A673 (cell line): ENCODE measurements at regions not wholly inside any gene's neighbourhood (a gene's known extent, or its start where the extent isn't known, plus 50 kb on each side); places are given as distances from the start of the nearest gene placed in this dataset.

Experiments
- BruUV-seq: library from RNA; stranded (reverse); fragments of 400-500 nt; replicated peaks from 2 replicates; lab custom pipeline; 2021; lab: Mats Ljungman, UMichigan
- CTCF ChIA-PET: fragments of 300-600 bp; sonication (Branson Sonifier 250); formaldehyde crosslinking; loops from one replicate; lab custom pipeline; 2022; ENCODE audit warnings: antibody characterized with exemption; lab: Charles Lee
- POLR2A ChIA-PET: fragments of 300-600 bp; sonication (Branson Sonifier 250); formaldehyde crosslinking; loops from one replicate; lab custom pipeline; 2022; ENCODE audit warnings: antibody characterized with exemption; ENCODE audit not compliant: low non-redundant PET; lab: Charles Lee
- DNase-seq: peaks from one replicate; pipeline ENCODE4 v3.0.0-alpha.2; 2015; ENCODE audit warnings: low spot score
- H3K27ac ChIP-seq: fragments of 200-600 bp; sonication (generic); 2 replicates; pipeline ENCODE4 v1.5.1; 2016; ENCODE audit warnings: mixed run types, low read depth, mild to moderate bottlenecking, mixed read lengths, antibody characterized with exemption, low read length; ENCODE audit not compliant: poor library complexity, severe bottlenecking
- H3K27me3 ChIP-seq: fragments of 200-600 bp; sonication (generic); replicated peaks from 2 replicates; pipeline ENCODE4 v1.6.1; 2017; ENCODE audit warnings: mixed run types, low read depth, mild to moderate bottlenecking, mixed read lengths, antibody characterized with exemption, low read length; ENCODE audit not compliant: insufficient read depth, poor library complexity
- H3K36me3 ChIP-seq: fragments of 200-600 bp; sonication (generic); 2 replicates; pipeline ENCODE4 v1.6.1; 2016; ENCODE audit warnings: mixed run types, mild to moderate bottlenecking, mixed read lengths, antibody characterized with exemption, low read length; ENCODE audit not compliant: insufficient read depth, poor library complexity, severe bottlenecking
- H3K4me1 ChIP-seq: fragments of 200-600 bp; sonication (generic); 2 replicates; pipeline ENCODE4 v1.6.1; 2017; ENCODE audit warnings: mixed run types, mild to moderate bottlenecking, mixed read lengths, antibody characterized with exemption, low read length; ENCODE audit not compliant: insufficient read depth, poor library complexity, severe bottlenecking
- H3K4me3 ChIP-seq: fragments of 200-600 bp; sonication (generic); 2 replicates; pipeline ENCODE4 v1.5.1; 2016; ENCODE audit warnings: low read depth, mixed run types, mild to moderate bottlenecking, mixed read lengths, low read length; ENCODE audit not compliant: poor library complexity, severe bottlenecking
- H3K9me3 ChIP-seq: fragments of 200-600 bp; sonication (generic); 2 replicates; pipeline ENCODE4 v1.6.1; 2016; ENCODE audit warnings: mixed run types, low read depth, mild to moderate bottlenecking, mixed read lengths, antibody characterized with exemption, low read length; ENCODE audit not compliant: poor library complexity, severe bottlenecking
- EZH2 ChIP-seq: fragments of 200-600 bp; sonication (generic); IDR thresholded peaks from 2 replicates; pipeline ENCODE4 v1.6.1; 2017; ENCODE audit warnings: borderline replicate concordance, low read depth, mild to moderate bottlenecking, mixed read lengths, antibody characterized with exemption, low read length; ENCODE audit not compliant: poor library complexity, severe bottlenecking
- intact Hi-C: fragments of 100-400 bp; cut with micrococcal nuclease; formaldehyde crosslinking; loops from one replicate; pipeline ENCODE4 v1.10.0; 2022; ENCODE audit not compliant: unreplicated experiment
- TF ChIP-seq, protein P1 (sequence below): fragments of 300-800, 200-600 bp; sonication (generic); conservative IDR thresholded peaks from 2 replicates; pipeline ENCODE4 v1.5.1; 2017; ENCODE audit warnings: low read depth, mild to moderate bottlenecking, antibody characterized with exemption, low read length, moderate library complexity, mixed read lengths

DNA sequence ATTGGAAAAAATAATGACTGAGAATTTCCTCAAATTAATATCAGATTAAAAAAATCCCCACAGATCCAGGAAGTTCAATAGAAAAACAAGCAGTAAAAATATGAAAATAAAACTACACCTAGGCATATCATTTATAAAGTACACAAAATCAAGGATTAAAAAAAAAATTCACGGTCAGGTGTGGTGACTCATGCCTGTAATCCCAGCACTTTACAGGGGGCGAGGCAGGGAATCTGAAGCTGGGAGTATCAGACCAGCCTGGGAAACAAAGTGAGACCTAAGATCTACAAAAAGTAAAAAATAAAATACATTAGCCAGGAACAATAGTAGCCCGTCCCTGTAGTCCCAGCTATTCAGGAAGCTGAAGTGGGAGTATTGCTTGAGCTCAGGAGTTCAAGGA, 778.3 kb upstream of the ALCAM start:
- H3K4me3 ChIP-seq = no peak overlapping the region
- H3K36me3 ChIP-seq = no peaks in the 10 kb centered on the region
- H3K4me1 ChIP-seq = no peaks in the 10 kb centered on the region
- no peaks in the 10 kb centered on the region for H3K9me3 ChIP-seq
- POLR2A ChIA-PET = no interaction called here
- no peak for DNase-seq
- TF ChIP-seq, protein P1, sequence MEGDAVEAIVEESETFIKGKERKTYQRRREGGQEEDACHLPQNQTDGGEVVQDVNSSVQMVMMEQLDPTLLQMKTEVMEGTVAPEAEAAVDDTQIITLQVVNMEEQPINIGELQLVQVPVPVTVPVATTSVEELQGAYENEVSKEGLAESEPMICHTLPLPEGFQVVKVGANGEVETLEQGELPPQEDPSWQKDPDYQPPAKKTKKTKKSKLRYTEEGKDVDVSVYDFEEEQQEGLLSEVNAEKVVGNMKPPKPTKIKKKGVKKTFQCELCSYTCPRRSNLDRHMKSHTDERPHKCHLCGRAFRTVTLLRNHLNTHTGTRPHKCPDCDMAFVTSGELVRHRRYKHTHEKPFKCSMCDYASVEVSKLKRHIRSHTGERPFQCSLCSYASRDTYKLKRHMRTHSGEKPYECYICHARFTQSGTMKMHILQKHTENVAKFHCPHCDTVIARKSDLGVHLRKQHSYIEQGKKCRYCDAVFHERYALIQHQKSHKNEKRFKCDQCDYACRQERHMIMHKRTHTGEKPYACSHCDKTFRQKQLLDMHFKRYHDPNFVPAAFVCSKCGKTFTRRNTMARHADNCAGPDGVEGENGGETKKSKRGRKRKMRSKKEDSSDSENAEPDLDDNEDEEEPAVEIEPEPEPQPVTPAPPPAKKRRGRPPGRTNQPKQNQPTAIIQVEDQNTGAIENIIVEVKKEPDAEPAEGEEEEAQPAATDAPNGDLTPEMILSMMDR = no peak
- no TSS peak for BruUV-seq
- CTCF ChIA-PET = no interaction called here
- intact Hi-C loops = no loop called here
- H3K27ac ChIP-seq = no peak overlapping the region
- no peaks in the 10 kb centered on the region for H3K27me3 ChIP-seq

DNA sequence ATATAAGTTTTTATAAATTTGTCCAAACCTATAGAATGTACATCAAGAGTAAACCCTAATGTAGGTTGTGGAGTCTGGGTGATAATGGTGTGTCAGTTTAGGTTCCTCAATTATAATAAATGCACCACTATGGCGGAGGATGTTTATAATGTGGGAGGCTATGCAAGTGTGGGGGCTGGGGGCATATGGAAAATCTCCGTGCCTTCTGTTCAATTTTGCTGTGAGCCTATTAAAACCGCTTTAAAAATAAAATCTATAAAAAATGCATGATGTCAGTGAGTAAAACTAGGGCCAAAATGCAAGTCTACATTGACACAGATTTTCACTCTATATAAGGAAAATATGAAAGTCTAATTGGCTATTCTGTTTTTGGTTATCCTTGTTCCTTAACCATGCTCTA, 774.9 kb upstream of the ALCAM start:
- CTCF ChIA-PET = no interaction called here
- no peak for DNase-seq
- intact Hi-C loops = no loop called here
- H3K4me3 ChIP-seq = no peak overlapping the region
- TF ChIP-seq, protein P1 = no peak
- TF ChIP-seq EZH2 = no peak
- H3K4me1 ChIP-seq = no peaks in the 10 kb centered on the region
- no peaks in the 10 kb centered on the region for H3K27me3 ChIP-seq
- no peaks in the 10 kb centered on the region for H3K9me3 ChIP-seq
- H3K27ac ChIP-seq = no peak overlapping the region
- no peaks in the 10 kb centered on the region for H3K36me3 ChIP-seq
- BruUV-seq = no TSS peak
- POLR2A ChIA-PET = no interaction called here

DNA sequence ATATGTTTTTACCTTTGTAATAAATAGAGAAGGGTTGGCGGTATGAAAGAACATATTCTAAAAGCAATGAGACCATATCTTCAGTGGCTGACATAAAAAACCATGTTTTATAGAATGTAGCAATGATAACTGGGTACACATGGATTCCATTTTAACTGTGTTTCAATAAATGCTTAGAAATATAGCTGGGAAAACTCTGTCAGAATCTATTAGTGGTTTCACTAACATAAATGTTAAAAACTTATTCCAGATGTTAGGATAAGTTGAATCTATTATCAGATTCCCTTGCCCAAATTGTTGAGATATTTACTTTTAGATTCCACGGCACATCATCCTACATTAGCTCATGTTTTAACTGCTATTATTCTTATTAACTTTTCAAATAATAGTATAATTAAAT, 772.2 kb upstream of the ALCAM start:
- Histone ChIP-seq H3K4me1 (no peaks in the 10 kb centered on the region), H3K9me3 (no peaks in the 10 kb centered on the region), H3K36me3 (no peaks in the 10 kb centered on the region), H3K27me3 (no peaks in the 10 kb centered on the region), H3K4me3 (no peak overlapping the region), H3K27ac (no peak overlapping the region)
- DNase-seq = no peak
- ChIA-PET POLR2A (no interaction called here), CTCF (interaction anchor here (0.6 kb wide), 1 partner anchor 17 kb away, joined by 3 read pairs; no protein-coding TSS in a partner anchor)
- intact Hi-C loops = no loop called here
- TF ChIP-seq, protein P1 = no peak
- no peak for TF ChIP-seq EZH2
- BruUV-seq = no TSS peak
